ENCODE measurements at regions not wholly inside any gene's neighbourhood (a gene's known extent, or its start where the extent isn't known, plus 50 kb on each side); places are given as distances from the start of the nearest gene placed in this dataset.

- no peaks in the 10 kb centered on the region for H4K20me1 ChIP-seq (replicated peaks; ENCODE audit: control insufficient read depth, extremely low read depth, insufficient read depth, low read length)
- no peaks in the 10 kb centered on the region for H3K9me1 ChIP-seq (replicated peaks; ENCODE audit: control insufficient read depth, extremely low read depth, insufficient read depth, low read length)
- no peak overlapping the region for H3K27ac ChIP-seq (ENCODE audit: insufficient read depth, low read depth, low read length)
- H3K36me3 ChIP-seq (ENCODE audit: control insufficient read depth in 2 of 2, extremely low read depth in 1 of 2, insufficient read depth in 2 of 2, low read length in 2 of 2), result no peaks in the 10 kb centered on the region
- FAIRE-seq, result no peak
- dilution Hi-C loops (cut with MboI; ENCODE audit: extremely low pct_ligation_motif_present, low sequenced_read_pairs) (no loop called here), intact Hi-C loops (cut with micrococcal nuclease) (no loop called here)
- H2AFZ ChIP-seq (ENCODE audit: low read depth, low read length), result no peak overlapping the region
- no peak overlapping the region for H3K9ac ChIP-seq (replicated peaks; ENCODE audit: extremely low read depth, insufficient read depth, low read length)
- no peaks in the 10 kb centered on the region for H3K4me1 ChIP-seq (ENCODE audit: control insufficient read depth, extremely low read depth, insufficient read depth, low read length)
- H3K4me3 ChIP-seq (replicated peaks in 1 of 3; ENCODE audit: insufficient read depth in 1 of 3, low read depth in 1 of 3, low read length in 3 of 3), result no peak overlapping the region
- DNase-seq (ENCODE audit: low read depth, low spot score), result no peak
- TF ChIP-seq EZH2 (IDR thresholded peaks at IDR 0.05; ENCODE audit: borderline replicate concordance, low read depth, low read length, severe bottlenecking) (no peak), MYC (IDR thresholded peaks at IDR 0.05; ENCODE audit: low read depth, low read length) (no peak), FOS (IDR thresholded peaks at IDR 0.05; ENCODE audit: borderline replicate concordance, insufficient read depth, low read length) (no peak), GATA2 (IDR thresholded peaks at IDR 0.05; ENCODE audit: insufficient read depth, insufficient read length, low read depth, low read length) (no peak), POLR2AphosphoS5 (IDR thresholded peaks at IDR 0.05; ENCODE audit: insufficient read depth, low read depth, low read length) (no peak), POLR2A (IDR thresholded peaks at IDR 0.05; ENCODE audit: low read depth, low read length) (no peak), CTCF (IDR thresholded peaks at IDR 0.05; ENCODE audit: extremely low read depth in 1 of 2, insufficient read depth in 1 of 2, low read depth in 1 of 2, low read length in 2 of 2) (no peak), JUN (IDR thresholded peaks at IDR 0.05; ENCODE audit: borderline replicate concordance, insufficient read depth, insufficient read length, low read depth) (no peak)
- TF ChIP-seq, protein P1, sequence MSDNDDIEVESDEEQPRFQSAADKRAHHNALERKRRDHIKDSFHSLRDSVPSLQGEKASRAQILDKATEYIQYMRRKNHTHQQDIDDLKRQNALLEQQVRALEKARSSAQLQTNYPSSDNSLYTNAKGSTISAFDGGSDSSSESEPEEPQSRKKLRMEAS (IDR thresholded peaks at IDR 0.05; ENCODE audit: insufficient read depth, insufficient read length), result no peak
- BruUV-seq (replicated peaks), result no TSS peak
- H3K9me3 ChIP-seq (replicated peaks; ENCODE audit: control insufficient read depth, insufficient read depth, low read length), result no peaks in the 10 kb centered on the region
- ChIA-PET CTCF (interaction anchor here (1.0 kb wide), 1 partner anchor 1405 kb away, joined by 4 read pairs; no protein-coding TSS in a partner anchor), POLR2A (no interaction called here)
- no peaks in the 10 kb centered on the region for H3K79me2 ChIP-seq (ENCODE audit: control insufficient read depth, insufficient read depth, low read length)
- H3K27me3 ChIP-seq (ENCODE audit: control insufficient read depth in 2 of 2, insufficient read depth in 2 of 2, low read length in 2 of 2), result no peaks in the 10 kb centered on the region
- no peak overlapping the region for H3K4me2 ChIP-seq (ENCODE audit: insufficient read depth, low read length)
These were observed 687.7 kb upstream of the RBFOX1 start for GRCh38 chr16:6644916-6645315.
